IMR-90 (cell line): ENCODE measurements at regions not wholly inside any gene's neighbourhood (a gene's known extent, or its start where the extent isn't known, plus 50 kb on each side); places are given as distances from the start of the nearest gene placed in this dataset.

Experiments
- ATAC-seq: fragments of 200-7000 bp; cut with Tn5 transposase; 2 replicates; pipeline ENCODE4 v1.9.1; 2020; ENCODE audit warnings: low read depth, mild to moderate bottlenecking, moderate library complexity
- BruUV-seq: library from RNA; stranded (reverse); fragments of 400-500 nt; replicated peaks from 2 replicates; lab custom pipeline; 2021; lab: Mats Ljungman, UMichigan
- CTCF ChIA-PET: fragments of 300-600 bp; formaldehyde crosslinking; extraction: SDS; loops from one replicate; lab custom pipeline; 2021; ENCODE audit warnings: antibody characterized with exemption; lab: Yijun Ruan, JAX
- POLR2A ChIA-PET: fragments of 300-600 bp; sonication (Branson Sonifier 250); formaldehyde crosslinking; loops from one replicate; lab custom pipeline; 2022; ENCODE audit warnings: antibody characterized with exemption; ENCODE audit not compliant: unreplicated experiment; lab: Charles Lee
- DNase-seq: peaks from one replicate; pipeline ENCODE4 v3.0.0; 2013
- H2AFZ ChIP-seq: replicated peaks from 2 replicates; pipeline ENCODE3; 2013; ENCODE audit warnings: low read length, mild to moderate bottlenecking; ENCODE audit not compliant: poor library complexity
- H2AK5ac ChIP-seq: 2 replicates; pipeline ENCODE4 v1.6.1; 2013; ENCODE audit warnings: low read depth, low read length, inconsistent platforms
- H2AK9ac ChIP-seq: replicated peaks from 2 replicates; pipeline ENCODE3; 2013; ENCODE audit warnings: mild to moderate bottlenecking, low read depth, low read length, moderate library complexity; ENCODE audit not compliant: poor library complexity
- H2BK120ac ChIP-seq: 2 replicates; pipeline ENCODE4 v1.6.1; 2013; ENCODE audit warnings: low read depth, low read length, inconsistent platforms
- H2BK15ac ChIP-seq: 3 replicates; pipeline ENCODE4 v1.6.1; 2013; ENCODE audit warnings: low read depth, low read length, inconsistent platforms
- H2BK20ac ChIP-seq: 2 replicates; pipeline ENCODE4 v1.6.1; 2013; ENCODE audit warnings: low read depth, mild to moderate bottlenecking, inconsistent platforms, low read length, moderate library complexity
- H2BK5ac ChIP-seq: 2 replicates; pipeline ENCODE4 v1.6.1; 2013; ENCODE audit warnings: mild to moderate bottlenecking, low read depth, low read length, inconsistent platforms; ENCODE audit not compliant: poor library complexity, severe bottlenecking
- H3K14ac ChIP-seq: replicated peaks from 2 replicates; pipeline ENCODE4 v1.6.1; 2013; ENCODE audit warnings: low read depth, low read length, inconsistent platforms
- H3K18ac ChIP-seq: 2 replicates; pipeline ENCODE4 v1.6.1; 2013; ENCODE audit warnings: low read depth, low read length, control low read depth
- H3K23ac ChIP-seq: 2 replicates; pipeline ENCODE4 v1.6.1; 2013; ENCODE audit warnings: low read depth, low read length, inconsistent platforms
- H3K27ac ChIP-seq: 2 replicates; pipeline ENCODE4 v1.5.1; 2013; ENCODE audit warnings: mild to moderate bottlenecking, control low read depth, low read length; ENCODE audit not compliant: insufficient read depth
- H3K27me3 ChIP-seq: 2 replicates; pipeline ENCODE4 v1.6.1; 2013; ENCODE audit warnings: low read length; ENCODE audit not compliant: control insufficient read depth, insufficient read depth
- H3K36me3 ChIP-seq: 2 replicates; pipeline ENCODE4 v1.6.1; 2013; ENCODE audit warnings: low read length, mixed read lengths; ENCODE audit not compliant: control insufficient read depth, insufficient read depth
- H3K4ac ChIP-seq: 2 replicates; pipeline ENCODE4 v1.6.1; 2013; ENCODE audit warnings: low read depth, low read length, inconsistent platforms
- H3K4me1 ChIP-seq: 2 replicates; pipeline ENCODE4 v1.6.1; 2013; ENCODE audit warnings: low read length, mixed read lengths; ENCODE audit not compliant: control insufficient read depth, insufficient read depth
- H3K4me2 ChIP-seq: 2 replicates; pipeline ENCODE4 v1.6.1; 2013; ENCODE audit warnings: low read depth, mild to moderate bottlenecking, control low read depth, low read length, moderate library complexity
- H3K4me3 ChIP-seq: 2 replicates; pipeline ENCODE4 v1.5.1; 2013; ENCODE audit warnings: low read depth, mild to moderate bottlenecking, control low read depth, low read length, moderate library complexity; ENCODE audit not compliant: insufficient read depth
- H3K56ac ChIP-seq: 2 replicates; pipeline ENCODE4 v1.6.1; 2013; ENCODE audit warnings: low read length, inconsistent platforms; ENCODE audit not compliant: insufficient read depth; ENCODE audit errors: extremely low read depth
- H3K79me1 ChIP-seq, 2 experiments: 2 replicates each; pipeline ENCODE4 v1.6.1; 2013; ENCODE audit warnings: low read length in 2 of 2, inconsistent platforms in 1 of 2, low read depth in 1 of 2
- H3K9ac ChIP-seq: 2 replicates; pipeline ENCODE4 v1.6.1; 2013; ENCODE audit warnings: low read depth, low read length, control low read depth
- H3K9me1 ChIP-seq: 2 replicates; pipeline ENCODE4 v1.6.1; 2013; ENCODE audit warnings: low read length, inconsistent platforms; ENCODE audit not compliant: insufficient read depth
- H3K9me3 ChIP-seq: 2 replicates; pipeline ENCODE4 v1.6.1; 2013; ENCODE audit warnings: low read length; ENCODE audit not compliant: control insufficient read depth, insufficient read depth
- H4K20me1 ChIP-seq: 2 replicates; pipeline ENCODE4 v1.6.1; 2013; ENCODE audit warnings: low read length, inconsistent platforms; ENCODE audit not compliant: insufficient read depth
- H4K5ac ChIP-seq: 2 replicates; pipeline ENCODE4 v1.6.1; 2013; ENCODE audit warnings: mild to moderate bottlenecking, low read depth, low read length, control low read depth
- H4K8ac ChIP-seq, 2 experiments: 2 replicates each; pipeline ENCODE4 v1.6.1; 2013; ENCODE audit warnings: low read depth in 2 of 2, low read length in 2 of 2, control low read depth in 1 of 2, inconsistent platforms in 1 of 2
- H4K91ac ChIP-seq: 2 replicates; pipeline ENCODE4 v1.6.1; 2013; ENCODE audit warnings: low read depth, low read length, inconsistent platforms; ENCODE audit not compliant: insufficient read depth
- CEBPB ChIP-seq: IDR thresholded peaks from 2 replicates; pipeline ENCODE4 v1.6.1; 2012; ENCODE audit warnings: low read depth, low read length, improper control_type of control experiment
- ELK1 ChIP-seq: fragments of 150-350 bp; IDR thresholded peaks from 2 replicates; pipeline ENCODE4 v1.6.1; 2016; ENCODE audit warnings: low read depth, mild to moderate bottlenecking, low read length, moderate library complexity, borderline replicate concordance
- MXI1 ChIP-seq: IDR thresholded peaks from 2 replicates; pipeline ENCODE4 v1.6.1; 2012; ENCODE audit warnings: low read depth, mild to moderate bottlenecking, low read length, moderate library complexity, borderline replicate concordance
- RAD21 ChIP-seq: IDR thresholded peaks from 2 replicates; pipeline ENCODE4 v1.6.1; 2012; ENCODE audit warnings: low read length, improper control_type of control experiment
- SMC3 ChIP-seq: fragments of 150-350 bp; IDR thresholded peaks from 2 replicates; pipeline ENCODE4 v1.6.1; 2016; ENCODE audit warnings: low read depth, mild to moderate bottlenecking, antibody characterized with exemption, low read length, moderate library complexity
- USF2 ChIP-seq: fragments of 150-350 bp; IDR thresholded peaks from 2 replicates; pipeline ENCODE4 v1.6.1; 2017; ENCODE audit warnings: mild to moderate bottlenecking, antibody characterized with exemption, low read length, low read depth
- WGBS, 2 experiments: methylation state at CpG; one replicate each; pipeline versions ENCODE4 v1.1.5 to v1.1.7; 2013; ENCODE audit warnings: missing lambda C conversion rate in 2 of 2; ENCODE audit not compliant: insufficient read length in 1 of 2; ENCODE audit errors: extremely low coverage in 2 of 2; 5-methylcytosine and 5-hydroxymethylcytosine counted together
- dilution Hi-C: fragments of 300-500 bp; cut with HindIII; formaldehyde crosslinking; loops from one replicate; pipeline ENCODE4 v1.14.3; 2018; ENCODE audit warnings: low sequenced_read_pairs; ENCODE audit not compliant: unreplicated experiment
- in situ Hi-C: fragments of 300-500 bp; cut with MboI; formaldehyde crosslinking; loops from 3 replicates; pipeline ENCODE4 v1.14.3; 2019; ENCODE audit warnings: low sequenced_read_pairs, inconsistent platforms, mixed read lengths
- intact Hi-C: fragments of 100-400 bp; cut with micrococcal nuclease; formaldehyde crosslinking; loops from 2 replicates; pipeline ENCODE4 v1.10.0; 2022

GRCh38 chr3:106719583-106719982, 657.7 kb upstream of the CCDC54 start:
- no peak overlapping the region for H2BK120ac ChIP-seq

More at GRCh38 chr3:106719583-106719982, 657.7 kb upstream of the CCDC54 start:
- Histone ChIP-seq H3K4me2 (no peak overlapping the region), H3K4me3 (no peak overlapping the region), H3K4ac (no peak overlapping the region), H3K4me1 (no peaks in the 10 kb centered on the region), H3K36me3 (no peaks in the 10 kb centered on the region), H3K27me3 (no peaks in the 10 kb centered on the region), H3K9me1 (no peaks in the 10 kb centered on the region), H4K20me1 (no peaks in the 10 kb centered on the region), H2AK5ac (no peak overlapping the region), H2BK20ac (no peak overlapping the region), H3K9me3 (peaks cover 2% of the 10 kb centered on the region; the same call in 1 of the 2 replicates), H2BK15ac (no peak overlapping the region), H3K9ac (no peak overlapping the region), H3K56ac (no peak overlapping the region), H3K23ac (no peak overlapping the region), H2AK9ac (no peak overlapping the region), H3K14ac (no peak overlapping the region), H4K91ac (no peak overlapping the region), H3K18ac (no peak overlapping the region), H4K8ac (0 out of 4 replicates have a peak overlapping the region, but pooled peaks of 1 of the 2 experiments have one; percentile 28), H2AFZ (no peak overlapping the region), H4K5ac (no peak overlapping the region), H3K79me1 (no peaks in the 10 kb centered on the region), H2BK5ac (no peak overlapping the region), H3K27ac (no peak overlapping the region)
- intact Hi-C loops (no loop called here), dilution Hi-C loops (no loop called here), in situ Hi-C loops (no loop called here)
- BruUV-seq: no TSS peak
- POLR2A ChIA-PET: no interaction called here
- CTCF ChIA-PET: no interaction called here
- TF ChIP-seq USF2 (no peak), MXI1 (no peak), CEBPB (peak; percentile 74), RAD21 (no peak), ELK1 (no peak), SMC3 (no peak)
- WGBS, 2 experiments: no CpG with 5 or more reads among the region's 2 CpGs
- DNase-seq: no peak
- ATAC-seq: no peak
